ENCODE measurements at regions not wholly inside any gene's neighbourhood (a gene's known extent, or its start where the extent isn't known, plus 50 kb on each side); places are given as distances from the start of the nearest gene placed in this dataset.

DNA sequence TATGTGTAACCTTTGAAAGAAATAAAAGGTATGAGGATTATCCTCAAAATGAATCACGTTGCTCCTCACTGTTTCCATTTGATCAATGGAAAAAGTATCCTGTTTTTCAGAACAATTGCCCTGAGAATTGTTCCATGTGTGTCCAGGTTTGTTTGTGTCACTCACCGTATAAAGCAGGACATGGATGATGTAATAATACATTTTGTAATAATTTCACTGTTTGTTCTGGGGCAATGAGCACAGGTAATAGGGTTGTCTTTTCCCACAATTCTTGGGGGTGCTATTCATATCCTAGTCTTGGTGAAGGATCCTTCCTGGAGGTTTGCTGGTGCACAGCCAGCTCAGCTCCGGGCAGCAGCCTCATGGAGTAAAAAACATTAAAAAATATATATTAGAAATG lies 510.8 kb upstream of the MCTP2 start:
- DNase-seq (no peak), ATAC-seq (no peak)
- Histone ChIP-seq H3K27ac (no peak overlapping the region), H3K9me3 (no peaks in the 10 kb centered on the region), H3K27me3 (no peaks in the 10 kb centered on the region), H3K4me3 (no peak overlapping the region), H3K36me3 (no peaks in the 10 kb centered on the region), H3K4me1 (no peaks in the 10 kb centered on the region)
- intact Hi-C loops (cut with DNase I), result no loop called here
- TF ChIP-seq, protein P1, sequence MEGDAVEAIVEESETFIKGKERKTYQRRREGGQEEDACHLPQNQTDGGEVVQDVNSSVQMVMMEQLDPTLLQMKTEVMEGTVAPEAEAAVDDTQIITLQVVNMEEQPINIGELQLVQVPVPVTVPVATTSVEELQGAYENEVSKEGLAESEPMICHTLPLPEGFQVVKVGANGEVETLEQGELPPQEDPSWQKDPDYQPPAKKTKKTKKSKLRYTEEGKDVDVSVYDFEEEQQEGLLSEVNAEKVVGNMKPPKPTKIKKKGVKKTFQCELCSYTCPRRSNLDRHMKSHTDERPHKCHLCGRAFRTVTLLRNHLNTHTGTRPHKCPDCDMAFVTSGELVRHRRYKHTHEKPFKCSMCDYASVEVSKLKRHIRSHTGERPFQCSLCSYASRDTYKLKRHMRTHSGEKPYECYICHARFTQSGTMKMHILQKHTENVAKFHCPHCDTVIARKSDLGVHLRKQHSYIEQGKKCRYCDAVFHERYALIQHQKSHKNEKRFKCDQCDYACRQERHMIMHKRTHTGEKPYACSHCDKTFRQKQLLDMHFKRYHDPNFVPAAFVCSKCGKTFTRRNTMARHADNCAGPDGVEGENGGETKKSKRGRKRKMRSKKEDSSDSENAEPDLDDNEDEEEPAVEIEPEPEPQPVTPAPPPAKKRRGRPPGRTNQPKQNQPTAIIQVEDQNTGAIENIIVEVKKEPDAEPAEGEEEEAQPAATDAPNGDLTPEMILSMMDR (IDR thresholded peaks at IDR 0.05), result no peak
- 76 to 78% methylated on average over 3 of the region's 3 CpGs for WGBS, 2 donors

DNA sequence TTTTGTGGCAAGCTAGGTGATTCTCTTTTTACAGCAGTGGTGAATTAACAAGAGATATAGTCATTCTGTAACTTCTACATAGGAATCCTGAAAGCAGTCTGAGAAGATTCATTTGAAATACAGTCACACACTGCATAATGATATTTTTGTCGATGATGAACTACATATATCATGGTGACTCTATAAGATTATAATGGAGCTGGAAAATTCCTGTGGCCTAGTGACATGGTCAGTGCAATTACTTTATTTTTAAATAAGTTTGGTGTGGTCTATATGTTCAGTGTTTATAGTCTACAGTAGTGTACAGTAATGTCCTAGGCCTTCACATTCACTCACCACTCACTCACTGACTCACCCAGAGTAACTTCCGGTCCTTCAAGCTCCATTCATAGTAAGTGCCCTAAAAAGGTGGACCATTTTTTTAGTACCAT lies 511.4 kb upstream of the MCTP2 start:
- H3K27me3 ChIP-seq, result no peaks in the 10 kb centered on the region
- H3K4me1 ChIP-seq, result no peaks in the 10 kb centered on the region
- WGBS, 2 donors, result 87 to 89% methylated on average over 2 of the region's 2 CpGs
- TF ChIP-seq, protein P1 (IDR thresholded peaks at IDR 0.05), result no peak
- ATAC-seq, result no peak
- intact Hi-C loops (cut with DNase I), result no loop called here
- no peaks in the 10 kb centered on the region for H3K36me3 ChIP-seq
- no peak overlapping the region for H3K4me3 ChIP-seq
- no peak for DNase-seq
- H3K27ac ChIP-seq, result no peak overlapping the region
- H3K9me3 ChIP-seq, result no peaks in the 10 kb centered on the region

DNA sequence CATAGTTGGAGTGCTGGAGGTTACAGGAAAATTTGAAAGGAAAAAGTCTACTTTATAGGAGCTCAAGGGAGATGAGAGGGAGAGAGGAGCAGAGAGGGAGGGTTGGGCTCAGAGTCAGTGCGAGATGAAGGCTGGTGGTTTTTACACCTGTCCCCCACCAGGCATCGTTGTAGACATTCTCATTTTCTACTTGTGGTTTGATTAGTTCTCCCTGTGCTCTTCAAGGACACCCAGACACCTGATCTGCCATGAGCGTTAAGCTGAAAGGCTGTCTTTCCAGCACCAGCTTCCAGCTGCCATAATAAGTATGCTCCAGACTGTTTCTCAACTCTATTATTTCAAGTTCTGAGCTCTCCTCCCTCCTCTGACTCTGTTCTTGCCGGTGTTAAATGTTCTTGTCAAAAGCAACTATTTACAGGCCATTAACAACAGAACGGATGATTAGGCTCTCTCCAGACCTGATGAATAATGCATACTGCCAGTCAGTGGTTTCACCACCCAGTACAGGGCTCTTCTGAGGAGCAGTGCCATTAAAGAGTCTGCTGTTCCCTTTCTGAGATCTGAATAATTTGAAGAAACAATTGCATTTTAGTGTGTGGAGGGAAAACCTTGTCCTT lies 514.6 kb upstream of the MCTP2 start:
- DNase-seq, result no peak
- H3K36me3 ChIP-seq, result no peaks in the 10 kb centered on the region
- WGBS, 2 donors, result 55 to 62% methylated on average over 5 of the region's 5 CpGs
- H3K9me3 ChIP-seq, result no peaks in the 10 kb centered on the region
- no peaks in the 10 kb centered on the region for H3K4me1 ChIP-seq
- TF ChIP-seq, protein P1 (IDR thresholded peaks at IDR 0.05), result no peak
- H3K27ac ChIP-seq, result no peak overlapping the region
- H3K27me3 ChIP-seq, result no peaks in the 10 kb centered on the region
- H3K4me3 ChIP-seq, result no peak overlapping the region
- no peak for ATAC-seq
- intact Hi-C loops (cut with DNase I), result no loop called here

DNA sequence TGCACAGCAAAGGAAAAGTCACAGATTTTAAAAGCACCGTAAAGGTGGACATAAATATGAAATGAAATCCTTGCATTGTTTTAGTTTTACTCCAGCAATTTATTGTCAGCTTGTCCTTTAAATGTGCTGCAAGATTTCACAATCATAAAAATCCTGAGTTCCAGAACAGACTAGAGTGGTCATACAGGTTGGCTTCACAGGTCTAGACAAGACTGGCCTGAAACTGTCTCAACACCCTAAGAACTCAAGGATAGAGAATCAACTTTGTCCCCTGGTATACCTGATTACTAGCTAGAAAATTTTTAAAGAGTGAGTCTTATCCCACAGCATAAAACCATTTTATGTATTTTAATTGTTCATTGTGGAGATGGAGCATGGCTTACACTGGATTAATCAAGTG lies 521.7 kb upstream of the MCTP2 start:
- no peak for ATAC-seq
- WGBS, 2 donors, result 97% methylated on average over 1 of the region's 1 CpG

More for the DNA sequence above, 521.7 kb upstream of the MCTP2 start:
- TF ChIP-seq, protein P1 (IDR thresholded peaks at IDR 0.05), result no peak
- no peaks in the 10 kb centered on the region for H3K27me3 ChIP-seq
- H3K36me3 ChIP-seq, result no peaks in the 10 kb centered on the region
- no peak overlapping the region for H3K4me3 ChIP-seq
- H3K4me1 ChIP-seq, result peaks cover 0 to 7% (median 0%) of the 10 kb centered on the region in 9 donors
- H3K27ac ChIP-seq, result no peak overlapping the region
- DNase-seq, result no peak
- intact Hi-C loops (cut with DNase I), result no loop called here
- H3K9me3 ChIP-seq, result no peaks in the 10 kb centered on the region

Data from heart right ventricle (tissue), 16 donors.